Endodermal cell (in vitro differentiated cells): ENCODE measurements at regions not wholly inside any gene's neighbourhood (a gene's known extent, or its start where the extent isn't known, plus 50 kb on each side); places are given as distances from the start of the nearest gene placed in this dataset.
A peak's percentile ranks its signal among the peaks of the same experiment; 100 is the strongest.
"Not testable (repeated sequence)": the region's sequence is repeated elsewhere in the genome, so short reads cannot be mapped to it uniquely, and the experiment has no call there.

Experiments used
- DNase-seq: peaks from one replicate; pipeline ENCODE4 v3.0.0-alpha.2; 2017
- H3K27ac ChIP-seq: 2 replicates; pipeline ENCODE4 v1.5.1; 2013; ENCODE audit warnings: mild to moderate bottlenecking, low read depth, low read length, moderate library complexity
- H3K27me3 ChIP-seq: 2 replicates; pipeline ENCODE4 v1.6.1; 2013; ENCODE audit warnings: mild to moderate bottlenecking, low read length, moderate library complexity; ENCODE audit not compliant: insufficient read depth, control insufficient read depth, poor library complexity, severe bottlenecking
- H3K36me3 ChIP-seq: 2 replicates; pipeline ENCODE4 v1.7.0; 2013; ENCODE audit warnings: mild to moderate bottlenecking, low read length, moderate library complexity; ENCODE audit not compliant: control insufficient read depth, insufficient read depth
- H3K4me1 ChIP-seq: one replicate; pipeline ENCODE4 v1.7.0; 2013; ENCODE audit warnings: low read length; ENCODE audit not compliant: control insufficient read depth, insufficient read depth
- H3K4me3 ChIP-seq: 2 replicates; pipeline ENCODE4 v1.5.1; 2013; ENCODE audit warnings: mild to moderate bottlenecking, low read length, moderate library complexity
- H3K9ac ChIP-seq: 2 replicates; pipeline ENCODE4 v1.6.1; 2013; ENCODE audit warnings: mild to moderate bottlenecking, low read length, moderate library complexity; ENCODE audit not compliant: poor library complexity, severe bottlenecking; ENCODE audit errors: extremely low read depth
- H3K9me3 ChIP-seq: 2 replicates; pipeline ENCODE4 v1.6.1; 2013; ENCODE audit warnings: mild to moderate bottlenecking, low read length, moderate library complexity; ENCODE audit not compliant: control insufficient read depth
- H3K27ac Mint-ChIP-seq: 2 replicates; pipeline ENCODE4 v1.8.0; 2020; ENCODE audit warnings: mixed read lengths
- H3K27me3 Mint-ChIP-seq: 2 replicates; pipeline ENCODE4 v1.8.0; 2021; ENCODE audit warnings: mild to moderate bottlenecking, mixed read lengths; ENCODE audit not compliant: insufficient read depth
- H3K36me3 Mint-ChIP-seq: 2 replicates; pipeline ENCODE4 v1.8.0; 2020; ENCODE audit warnings: low read depth, mixed read lengths
- H3K4me1 Mint-ChIP-seq: 2 replicates; pipeline ENCODE4 v1.8.0; 2020; ENCODE audit warnings: mixed read lengths
- H3K4me3 Mint-ChIP-seq: 2 replicates; pipeline ENCODE4 v1.8.0; 2020; ENCODE audit warnings: mild to moderate bottlenecking, moderate library complexity, mixed read lengths
- H3K9me3 Mint-ChIP-seq: 2 replicates; pipeline ENCODE4 v1.8.0; 2020; ENCODE audit warnings: mild to moderate bottlenecking, mixed read lengths
- WGBS, 2 experiments: methylation state at CpG; one replicate each; pipeline versions ENCODE4 v1.1.5 to v1.1.7; 2013; ENCODE audit warnings: missing lambda C conversion rate in 2 of 2, mixed read lengths in 1 of 2; ENCODE audit not compliant: insufficient coverage in 1 of 2, insufficient read length in 1 of 2; 5-methylcytosine and 5-hydroxymethylcytosine counted together
- TF ChIP-seq, protein P1 (sequence below): fragments of 200-600 bp; sonication (generic); conservative IDR thresholded peaks from 2 replicates; pipeline ENCODE4 v1.5.0; 2021; ENCODE audit warnings: antibody characterized with exemption, mild to moderate bottlenecking

DNA sequence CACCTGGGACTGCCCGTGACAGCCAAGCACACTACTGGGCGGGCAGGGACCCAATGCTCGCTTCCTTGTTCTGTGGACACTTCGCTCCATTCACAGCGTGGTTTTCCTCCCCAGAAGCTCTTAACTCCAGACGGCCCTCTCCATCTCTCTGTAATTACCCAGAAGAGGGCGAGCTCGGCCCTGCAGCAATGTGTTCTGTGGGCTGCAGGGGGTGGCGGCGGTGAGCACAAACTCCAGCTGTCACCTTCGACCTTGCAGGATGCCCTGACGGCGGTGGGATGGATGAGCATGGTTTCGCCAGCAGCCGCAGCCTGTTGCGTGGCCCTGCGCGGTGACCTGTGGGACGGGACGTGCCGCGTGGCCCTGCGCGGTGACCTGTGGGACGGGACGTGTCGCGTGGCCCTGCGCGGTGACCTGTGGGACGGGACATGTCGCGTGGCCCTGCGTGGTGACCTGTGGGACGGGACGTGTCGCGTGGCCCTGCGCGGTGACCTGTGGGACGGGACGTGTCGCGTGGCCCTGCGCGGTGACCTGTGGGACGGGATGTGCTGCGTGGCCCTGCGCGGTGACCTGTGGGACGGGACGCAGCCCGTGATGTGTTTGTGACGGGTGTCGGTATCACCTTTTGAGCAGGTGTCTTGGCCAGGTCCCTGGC is 1204.7 kb downstream of the BRD1 start:
- Histone ChIP-seq H3K4me1 (no peaks in the 10 kb centered on the region), H3K36me3 (no peaks in the 10 kb centered on the region), H3K27ac (no peak overlapping the region), H3K9me3 (no peaks in the 10 kb centered on the region), H3K4me3 (no peak overlapping the region), H3K27me3 (no peaks in the 10 kb centered on the region), H3K9ac (no peak overlapping the region)
- no peak for DNase-seq
- no peaks in the 10 kb centered on the region for H3K27me3 Mint-ChIP-seq
- H3K4me1 Mint-ChIP-seq = peaks cover 1% of the 10 kb centered on the region
- H3K36me3 Mint-ChIP-seq = no peaks in the 10 kb centered on the region
- no peaks in the 10 kb centered on the region for H3K9me3 Mint-ChIP-seq
- TF ChIP-seq, protein P1, sequence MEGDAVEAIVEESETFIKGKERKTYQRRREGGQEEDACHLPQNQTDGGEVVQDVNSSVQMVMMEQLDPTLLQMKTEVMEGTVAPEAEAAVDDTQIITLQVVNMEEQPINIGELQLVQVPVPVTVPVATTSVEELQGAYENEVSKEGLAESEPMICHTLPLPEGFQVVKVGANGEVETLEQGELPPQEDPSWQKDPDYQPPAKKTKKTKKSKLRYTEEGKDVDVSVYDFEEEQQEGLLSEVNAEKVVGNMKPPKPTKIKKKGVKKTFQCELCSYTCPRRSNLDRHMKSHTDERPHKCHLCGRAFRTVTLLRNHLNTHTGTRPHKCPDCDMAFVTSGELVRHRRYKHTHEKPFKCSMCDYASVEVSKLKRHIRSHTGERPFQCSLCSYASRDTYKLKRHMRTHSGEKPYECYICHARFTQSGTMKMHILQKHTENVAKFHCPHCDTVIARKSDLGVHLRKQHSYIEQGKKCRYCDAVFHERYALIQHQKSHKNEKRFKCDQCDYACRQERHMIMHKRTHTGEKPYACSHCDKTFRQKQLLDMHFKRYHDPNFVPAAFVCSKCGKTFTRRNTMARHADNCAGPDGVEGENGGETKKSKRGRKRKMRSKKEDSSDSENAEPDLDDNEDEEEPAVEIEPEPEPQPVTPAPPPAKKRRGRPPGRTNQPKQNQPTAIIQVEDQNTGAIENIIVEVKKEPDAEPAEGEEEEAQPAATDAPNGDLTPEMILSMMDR = peak; percentile 22
- H3K4me3 Mint-ChIP-seq = no peak overlapping the region
- 91 to 92% methylated on average over 33 to 44 of the region's 55 CpGs for whole genome bisulfite sequencing, 2 experiments
- no peak overlapping the region for H3K27ac Mint-ChIP-seq

DNA sequence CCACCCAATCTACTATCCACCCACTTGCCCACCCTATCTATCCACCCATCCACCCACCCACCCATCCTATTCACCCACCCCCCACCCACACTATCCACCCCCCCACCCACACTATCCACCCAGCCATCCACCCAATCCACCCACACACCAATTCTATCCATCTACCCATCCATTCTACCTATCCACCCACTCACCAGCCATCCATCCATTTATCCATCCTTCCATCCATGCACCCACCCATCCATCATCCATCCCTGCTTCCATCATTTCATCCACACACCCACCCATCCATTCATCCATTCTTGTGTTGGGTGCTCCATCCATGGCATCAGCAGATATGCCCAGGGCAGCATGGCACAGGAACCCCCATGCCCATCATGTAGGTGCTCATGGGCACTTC is 1206.6 kb downstream of the BRD1 start:
- Mint-ChIP-seq H3K27me3 (no peaks in the 10 kb centered on the region), H3K27ac (no peak overlapping the region), H3K4me3 (no peak overlapping the region), H3K36me3 (no peaks in the 10 kb centered on the region), H3K9me3 (no peaks in the 10 kb centered on the region), H3K4me1 (no peaks in the 10 kb centered on the region)
- Histone ChIP-seq H3K27ac (no peak overlapping the region), H3K9ac (no peak overlapping the region), H3K4me1 (no peaks in the 10 kb centered on the region), H3K27me3 (no peaks in the 10 kb centered on the region), H3K36me3 (no peaks in the 10 kb centered on the region), H3K9me3 (no peaks in the 10 kb centered on the region), H3K4me3 (no peak overlapping the region)
- TF ChIP-seq, protein P1 = no peak
- no peak for DNase-seq

DNA sequence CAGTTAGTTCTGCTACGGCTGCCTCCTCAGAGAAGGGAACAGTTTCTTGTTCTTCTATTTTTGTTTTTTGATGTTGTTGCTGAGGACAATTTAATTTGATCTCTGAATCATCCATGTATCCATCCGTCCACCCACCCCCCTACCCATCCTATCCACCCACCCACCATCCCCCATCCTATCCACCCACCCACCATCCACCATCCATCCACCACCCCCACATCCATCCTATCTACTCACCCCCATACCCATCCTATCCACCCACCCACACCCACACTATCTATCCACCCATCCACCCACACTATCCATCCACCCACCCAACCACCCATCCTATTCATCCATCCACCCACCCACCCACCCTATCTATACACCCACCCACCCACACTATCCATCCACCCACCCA is 1207.2 kb downstream of the BRD1 start:
- not testable (repeated sequence) for H3K27me3 ChIP-seq, H3K9ac ChIP-seq, H3K27me3 Mint-ChIP-seq, H3K36me3 Mint-ChIP-seq, H3K9me3 ChIP-seq, H3K36me3 ChIP-seq, H3K27ac ChIP-seq, H3K4me1 ChIP-seq, H3K9me3 Mint-ChIP-seq, H3K4me3 ChIP-seq, DNase-seq, H3K4me1 Mint-ChIP-seq, H3K4me3 Mint-ChIP-seq, H3K27ac Mint-ChIP-seq
- 100% methylated on average over 1 of the region's 2 CpGs; no CpG with 5 or more reads in 1 of the 2 experiments for WGBS, 2 experiments

DNA sequence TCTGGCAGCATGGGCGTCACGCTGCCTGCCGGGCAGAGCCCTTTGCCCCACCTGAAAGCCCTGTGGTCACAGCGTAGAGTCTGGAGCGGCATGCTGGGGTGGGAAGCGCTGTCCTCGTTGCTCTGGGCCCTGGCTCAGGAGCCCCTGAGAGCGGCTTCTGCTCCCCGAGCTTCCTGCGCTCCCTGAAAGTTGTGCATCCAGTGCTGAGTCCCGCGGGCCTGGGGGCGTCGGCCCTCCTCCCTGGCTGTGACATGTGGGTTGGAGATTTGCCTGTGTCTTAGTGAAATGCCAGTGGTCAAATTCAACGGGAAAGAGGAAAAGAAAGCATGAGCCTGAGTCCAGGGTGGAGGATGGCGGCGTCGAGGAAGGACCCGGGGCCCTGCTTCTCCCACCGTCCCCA is 1208.0 kb downstream of the BRD1 start:
- Mint-ChIP-seq H3K27me3 (no peaks in the 10 kb centered on the region), H3K9me3 (no peaks in the 10 kb centered on the region), H3K27ac (no peak overlapping the region), H3K4me1 (no peaks in the 10 kb centered on the region), H3K36me3 (no peaks in the 10 kb centered on the region), H3K4me3 (no peak overlapping the region)
- H3K9ac ChIP-seq = no peak overlapping the region
- no peak overlapping the region for H3K27ac ChIP-seq
- no peaks in the 10 kb centered on the region for H3K4me1 ChIP-seq
- WGBS, 2 experiments = 84 to 100% methylated on average over 3 to 20 of the region's 20 CpGs
- TF ChIP-seq, protein P1 = no peak
- H3K36me3 ChIP-seq = no peaks in the 10 kb centered on the region
- H3K9me3 ChIP-seq = no peaks in the 10 kb centered on the region
- H3K4me3 ChIP-seq = no peak overlapping the region
- no peaks in the 10 kb centered on the region for H3K27me3 ChIP-seq
- DNase-seq = no peak
